Right renal pelvis (tissue), 4 donors: ENCODE measurements at regions not wholly inside any gene's neighbourhood (a gene's known extent, or its start where the extent isn't known, plus 50 kb on each side); places are given as distances from the start of the nearest gene placed in this dataset.

Experiments used
- DNase-seq, 4 donors: peaks; one replicate each; pipeline ENCODE4 v3.0.0-alpha.2; 2013; ENCODE audit warnings: low read depth in 4 of 4, low spot score in 3 of 4, missing footprints in 1 of 4

DNA sequence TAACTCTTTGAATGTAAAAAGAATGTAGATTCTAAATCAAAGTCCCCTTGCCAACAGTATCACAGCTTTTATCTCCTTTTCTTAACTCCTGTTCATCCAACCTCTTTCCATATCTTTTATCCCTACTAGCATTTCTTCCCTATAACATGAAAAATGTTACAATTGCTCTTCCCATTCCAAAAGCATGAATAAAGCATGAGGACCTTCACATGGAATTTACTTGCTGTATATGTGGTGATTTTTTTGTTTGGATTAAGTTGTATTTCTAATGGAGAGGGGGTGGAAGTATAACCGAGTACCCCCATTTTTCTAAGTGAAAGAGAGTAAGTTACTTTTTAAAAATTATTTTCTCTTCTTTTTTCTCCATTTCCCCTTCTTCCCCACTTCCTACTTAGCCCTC, 94.9 kb upstream of the RBBP8 start:
- no peak for DNase-seq

DNA sequence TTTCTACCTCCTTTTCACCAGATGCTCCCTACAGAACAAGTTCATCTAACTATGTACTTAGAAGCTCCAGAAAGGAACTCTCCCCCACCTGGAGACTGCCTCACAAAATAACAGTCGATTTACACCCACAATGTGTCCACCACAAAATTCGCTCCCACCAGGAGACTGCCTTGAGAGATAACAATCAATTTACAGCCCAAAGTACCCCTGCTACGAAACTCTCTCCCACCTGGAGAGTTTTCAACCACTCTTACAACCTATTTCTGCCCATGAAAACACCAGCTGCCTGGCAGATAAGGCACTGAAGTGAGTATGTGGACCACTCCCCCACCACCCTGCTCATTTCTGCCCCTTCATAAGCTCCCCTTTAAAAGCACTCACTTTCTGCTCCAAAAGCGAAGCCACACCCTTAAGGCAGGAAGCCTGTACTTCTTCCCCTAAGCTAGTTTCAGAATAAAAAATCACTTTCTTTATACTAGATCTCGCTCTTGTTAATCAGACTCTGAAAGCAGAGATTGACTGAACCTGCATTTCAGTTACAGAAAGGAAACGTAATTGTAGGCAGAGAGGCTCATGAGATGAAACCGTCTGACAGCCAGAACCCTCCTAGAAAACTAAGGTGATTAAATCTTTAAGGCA, 94.4 kb upstream of the RBBP8 start:
- DNase-seq = no peak

DNA sequence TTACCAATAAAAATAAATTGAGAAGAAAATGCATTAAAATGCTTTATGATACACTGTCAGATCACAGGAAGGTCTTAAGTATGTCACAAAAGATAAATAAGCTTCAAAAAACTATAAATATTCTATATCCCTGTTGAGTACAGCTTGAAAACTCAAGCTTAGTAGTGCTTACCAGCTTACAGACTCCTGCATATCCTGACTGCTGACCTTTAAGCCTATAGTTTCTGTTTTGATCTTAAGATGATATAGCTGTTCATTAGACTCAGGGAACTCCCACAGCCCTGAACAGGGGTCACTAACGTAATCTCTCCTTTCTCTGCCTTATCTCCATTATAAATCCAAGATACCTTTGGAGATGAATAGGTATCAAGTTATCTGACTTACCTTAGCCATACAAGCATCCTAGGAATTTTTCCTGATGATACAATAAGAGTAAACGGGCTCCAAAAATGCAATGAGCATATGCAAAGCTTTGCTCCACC, 93.7 kb upstream of the RBBP8 start:
- no peak for DNase-seq

DNA sequence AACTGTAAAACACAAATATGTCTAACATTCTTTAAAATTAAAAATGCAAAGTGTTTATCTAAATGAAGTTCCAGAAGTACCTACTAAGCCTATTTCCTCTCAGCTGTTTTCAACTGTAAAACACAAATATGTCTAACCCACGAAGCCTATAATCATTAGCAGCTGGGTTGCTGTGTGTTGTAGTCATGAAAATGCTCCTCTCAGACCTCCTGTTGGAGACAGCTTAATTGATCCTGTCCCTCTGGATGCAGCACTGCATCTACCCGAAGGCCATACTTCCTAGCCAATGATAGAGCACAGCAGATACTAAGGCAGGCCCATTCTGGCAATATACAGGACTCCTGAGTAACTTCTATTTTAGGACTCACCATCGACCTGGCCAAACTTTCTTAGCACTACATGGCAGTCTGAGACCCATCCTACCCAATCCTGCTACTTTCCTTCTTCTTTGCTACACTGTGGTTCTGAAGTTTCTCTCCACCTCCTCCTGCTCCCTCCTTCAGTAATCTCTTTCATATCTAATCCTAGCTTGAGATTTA, 92.5 kb upstream of the RBBP8 start:
- no peak for DNase-seq

DNA sequence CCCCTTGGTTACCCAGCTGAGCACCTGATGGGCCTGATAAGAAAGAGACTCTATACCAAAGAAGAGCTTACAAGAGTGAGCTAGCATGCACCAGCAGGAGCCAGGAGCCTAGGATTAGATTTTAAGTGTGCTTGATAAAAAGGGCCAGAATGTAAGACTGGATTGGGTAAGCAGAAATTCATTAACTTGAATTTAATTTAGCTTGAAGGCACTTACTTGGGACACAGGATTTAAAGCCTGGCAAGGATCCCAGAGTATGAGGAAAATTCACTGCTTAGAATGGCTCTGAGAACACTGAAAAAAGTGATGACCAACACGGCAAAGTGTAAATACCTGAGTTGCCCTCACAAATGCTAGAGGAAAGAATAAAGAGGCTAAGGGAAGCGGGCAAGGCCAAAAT, 91.3 kb upstream of the RBBP8 start:
- DNase-seq = peak in 1 of 4 donors; percentile 23

DNA sequence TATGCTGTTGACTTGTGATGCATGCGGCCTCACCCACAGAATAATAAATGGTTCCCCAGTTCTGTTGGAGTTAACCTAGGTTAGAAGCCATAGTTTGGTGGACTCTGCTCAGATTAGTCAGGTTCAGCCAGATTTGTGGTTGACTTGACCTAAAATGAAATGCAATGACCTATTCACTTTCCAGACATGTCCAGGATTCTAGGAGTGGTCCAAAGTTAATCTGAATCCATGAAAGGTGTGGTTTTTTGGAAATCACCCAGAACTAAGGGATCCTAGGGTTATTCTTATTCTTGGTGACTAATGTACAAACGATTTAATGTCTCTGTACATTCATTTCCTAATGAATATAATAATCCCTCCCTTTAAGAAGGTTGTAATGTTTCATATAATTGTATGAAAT, 88.9 kb upstream of the RBBP8 start:
- no peak for DNase-seq

DNA sequence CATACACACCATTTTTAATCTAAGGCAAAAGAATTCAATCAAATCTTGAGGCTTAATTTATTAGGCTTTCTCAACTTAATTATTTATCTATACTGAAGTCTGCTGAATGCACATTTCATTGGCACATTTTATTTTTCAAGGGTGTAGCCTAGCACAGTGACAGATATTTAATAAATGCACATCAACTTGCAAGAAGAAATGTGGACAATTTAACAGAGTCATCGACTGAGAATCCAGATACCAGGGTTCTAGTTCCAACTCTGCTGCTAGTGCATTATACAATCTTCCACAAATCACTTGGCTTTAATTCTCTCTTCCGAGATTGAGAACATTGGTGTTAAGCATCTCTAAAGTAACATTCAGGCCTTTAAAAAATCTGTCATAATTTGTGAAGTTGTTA, 88.5 kb upstream of the RBBP8 start:
- DNase-seq = no peak

DNA sequence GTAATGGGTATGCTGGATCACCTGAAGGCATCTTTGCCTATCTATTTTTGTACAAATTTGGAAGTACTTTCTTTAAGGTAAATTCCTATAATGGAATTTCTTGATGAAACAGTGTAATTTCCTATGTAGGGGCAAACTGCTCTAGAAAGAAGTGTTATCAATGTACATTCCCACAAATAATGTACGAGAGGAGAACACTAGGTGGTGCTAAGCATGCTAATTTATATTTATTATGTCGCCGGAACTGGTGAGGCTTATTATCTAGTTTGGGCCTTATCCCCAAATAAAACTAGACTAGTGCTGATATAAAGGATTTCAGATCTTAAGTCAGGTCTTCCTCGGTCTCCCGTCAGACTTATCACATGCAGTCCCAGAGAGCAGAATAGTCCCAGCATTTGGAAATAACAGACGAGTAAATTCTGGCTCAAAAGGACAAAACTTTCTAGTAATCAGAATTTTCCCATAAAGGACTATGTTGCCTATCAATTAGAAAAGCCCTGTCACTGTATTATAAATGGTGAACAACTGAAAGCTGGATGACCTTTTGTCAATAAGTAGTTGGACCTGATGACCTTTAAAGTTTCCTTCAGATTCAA, 86.9 kb upstream of the RBBP8 start:
- no peak for DNase-seq

DNA sequence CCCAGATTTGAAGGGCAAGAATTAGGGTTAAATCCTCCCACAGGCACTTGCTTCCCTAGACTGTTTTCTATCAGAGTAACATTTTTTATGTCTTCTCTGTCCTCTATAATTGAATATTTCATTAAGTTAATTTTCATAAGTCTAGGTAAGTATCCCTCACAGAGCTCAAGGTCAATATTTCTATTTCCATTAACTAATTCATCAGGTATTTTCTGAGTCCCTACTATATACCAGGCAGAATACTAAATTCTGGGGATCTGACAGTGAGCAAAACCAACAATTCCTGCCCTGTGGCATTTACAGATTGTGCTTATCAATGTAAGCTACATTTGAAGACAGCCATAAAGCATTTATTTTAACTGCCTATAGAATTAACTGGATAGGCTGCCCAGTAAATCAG, 86.4 kb upstream of the RBBP8 start:
- DNase-seq = no peak

DNA sequence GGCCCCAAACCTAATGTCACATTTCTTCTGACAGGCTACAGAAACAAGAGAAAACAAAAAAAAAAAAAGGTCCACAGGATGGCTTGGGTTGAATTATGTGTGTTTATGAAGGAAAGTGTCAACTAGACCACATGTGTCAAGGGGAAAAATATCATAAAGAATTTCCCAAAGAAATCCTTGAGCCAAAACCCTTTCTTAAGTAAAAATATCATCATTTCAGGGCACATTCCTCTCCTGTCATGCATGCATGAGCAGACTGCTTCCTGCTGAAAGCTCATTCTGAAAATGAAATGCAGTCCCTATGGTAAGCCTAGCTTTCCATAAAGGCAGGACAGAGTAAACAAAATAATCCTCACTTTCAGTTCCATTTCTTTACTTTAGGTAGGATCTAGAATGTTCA, 85.7 kb upstream of the RBBP8 start:
- no peak for DNase-seq

DNA sequence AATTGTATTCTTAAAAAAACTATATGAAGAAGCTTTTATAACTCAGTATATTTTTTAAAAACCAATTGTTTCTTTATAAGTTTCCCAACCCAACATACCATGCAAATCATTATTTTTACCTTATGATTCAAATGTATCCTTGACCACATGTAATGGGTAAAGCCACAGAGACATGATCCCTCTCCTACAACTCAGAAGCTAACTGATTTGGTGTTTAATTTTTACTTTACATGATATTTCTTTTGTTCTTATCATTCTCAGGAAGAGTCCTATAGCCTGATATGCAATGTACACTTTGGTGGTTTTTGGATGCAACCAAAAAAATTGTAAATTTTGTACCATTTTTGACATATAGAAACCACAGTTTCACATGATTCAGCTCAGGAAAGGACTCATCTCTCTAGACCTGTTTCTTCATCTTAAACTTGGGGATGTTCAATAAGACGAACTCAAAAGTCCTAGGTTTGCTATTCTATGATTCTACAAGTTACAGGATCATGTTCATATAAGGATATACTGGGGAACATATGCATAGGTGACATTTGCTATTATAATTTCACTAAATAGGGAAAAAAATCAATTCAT, 85.2 kb upstream of the RBBP8 start:
- DNase-seq = no peak

DNA sequence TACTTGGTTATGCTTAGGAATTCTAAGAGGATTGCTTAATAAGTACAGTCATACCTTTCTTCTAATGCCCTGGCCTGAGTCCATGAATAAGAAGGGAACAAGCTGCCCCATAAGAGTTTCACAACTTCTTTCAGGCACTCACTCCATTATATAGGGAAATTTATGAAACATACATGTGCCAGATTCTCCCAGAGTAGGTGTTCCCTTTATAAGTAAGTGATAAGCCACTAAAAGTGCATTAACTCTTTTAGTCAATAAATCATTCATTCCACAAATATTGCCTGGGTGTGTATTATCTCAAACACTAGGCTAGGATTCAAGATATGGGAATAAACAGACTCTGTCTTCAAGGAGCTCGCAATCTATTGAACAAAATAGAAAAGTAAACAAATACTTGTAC, 84.5 kb upstream of the RBBP8 start:
- DNase-seq = no peak

DNA sequence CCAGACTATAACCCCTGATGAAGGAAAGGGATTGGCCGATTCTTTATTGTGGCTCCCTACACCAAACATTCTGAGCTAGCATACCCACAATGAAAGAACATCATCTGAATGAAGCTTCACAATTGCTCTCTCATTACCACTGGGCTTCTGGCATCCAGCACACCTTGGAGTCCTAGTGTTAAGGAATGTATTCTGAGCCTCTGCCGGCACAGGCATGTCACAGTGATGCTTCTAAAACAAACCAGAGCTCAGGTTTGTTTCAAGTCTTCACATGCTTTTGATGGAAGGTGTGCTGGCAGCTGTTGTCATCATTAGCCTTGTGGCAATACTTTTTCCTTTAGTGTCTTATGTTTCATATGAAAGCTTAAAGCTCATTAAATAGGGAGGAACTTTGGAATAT, 76.3 kb upstream of the RBBP8 start:
- no peak for DNase-seq

DNA sequence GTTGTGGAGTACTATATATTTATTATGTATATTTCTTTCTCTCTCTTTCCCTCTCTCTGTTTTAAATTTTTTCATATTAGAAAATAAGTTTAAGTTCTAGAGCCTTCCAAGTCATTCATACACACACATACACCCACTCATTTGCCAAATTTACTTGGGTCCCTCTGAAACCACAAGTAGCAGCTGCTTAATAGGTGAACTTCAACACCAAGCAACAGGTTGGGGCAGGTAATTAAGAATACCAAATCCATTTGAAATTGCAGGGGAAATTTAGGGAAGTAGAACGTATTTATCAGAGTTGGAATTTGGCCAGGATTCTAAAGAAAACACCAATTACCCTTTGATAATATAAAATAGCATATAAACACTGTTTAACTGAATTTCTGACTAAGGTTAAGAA, 75.0 kb upstream of the RBBP8 start:
- DNase-seq = no peak

DNA sequence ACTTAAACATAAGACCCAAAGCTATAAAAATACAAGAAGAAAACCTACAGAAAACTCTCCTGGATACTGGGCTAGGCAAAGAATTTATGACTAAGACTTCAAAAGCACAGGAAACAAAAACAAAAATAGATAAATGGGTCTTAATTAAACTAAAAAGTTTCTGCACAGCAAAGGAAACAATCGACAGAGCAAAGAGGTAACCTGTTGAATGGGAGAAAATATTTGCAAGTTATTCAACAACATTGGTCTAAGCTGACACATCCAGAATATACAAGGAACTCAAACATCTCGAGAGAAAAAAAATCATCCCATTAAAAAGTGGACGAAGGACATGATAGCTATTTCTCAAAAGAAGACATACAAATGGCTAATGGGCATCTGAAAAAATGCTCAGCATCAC, 72.3 kb upstream of the RBBP8 start:
- DNase-seq = no peak

DNA sequence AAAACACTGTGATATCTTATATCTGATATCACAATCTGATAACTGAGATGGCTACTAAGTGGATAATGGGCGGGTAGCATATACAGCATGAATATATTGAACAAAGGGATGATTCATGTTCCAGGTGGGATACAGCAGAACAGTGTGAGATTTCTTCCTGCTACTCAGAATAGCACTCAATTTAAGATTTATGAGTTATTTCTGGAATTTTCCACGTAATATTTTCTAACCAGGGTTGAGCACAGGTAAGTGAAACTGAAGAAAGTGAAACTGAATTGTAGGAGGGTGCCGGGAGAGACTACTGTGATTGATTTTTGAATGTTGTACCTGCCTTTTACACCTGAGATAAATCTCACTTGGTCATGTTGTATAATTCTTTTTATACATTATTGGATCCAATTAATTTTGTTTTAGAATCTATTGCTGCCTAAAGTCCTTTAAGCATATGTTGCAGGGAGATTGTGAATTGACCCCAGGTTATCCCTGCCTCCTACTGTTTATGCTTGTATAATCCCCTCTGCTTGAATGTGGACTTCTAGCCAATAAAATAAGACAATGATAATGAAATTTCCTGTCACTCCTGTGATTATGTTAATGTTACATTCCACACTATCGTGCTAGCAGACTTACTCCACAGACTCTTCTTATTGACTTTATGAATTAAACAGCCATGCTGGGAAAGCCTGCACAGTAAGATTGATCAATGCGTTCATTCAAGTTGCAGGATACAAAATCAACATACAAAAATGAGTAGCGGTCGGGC, 67.6 kb upstream of the RBBP8 start:
- no peak for DNase-seq

DNA sequence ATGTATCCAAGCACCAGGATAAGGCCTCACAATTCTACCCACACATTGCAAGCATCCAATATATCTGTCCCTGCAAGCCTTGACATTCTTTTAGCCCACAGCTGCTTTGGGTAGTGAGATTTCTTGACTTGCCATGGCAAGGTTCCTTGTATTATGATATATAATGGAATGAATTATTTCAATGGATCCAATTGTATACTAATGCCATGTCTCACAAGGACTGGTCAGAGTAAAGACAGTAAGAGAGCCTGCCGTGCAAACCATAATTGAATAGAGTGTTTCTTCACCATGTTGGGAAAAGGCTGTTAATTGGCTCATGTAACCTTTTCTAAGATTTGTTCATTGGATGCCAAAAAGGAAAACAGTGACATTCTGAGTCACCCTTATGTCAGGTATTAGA, 64.3 kb upstream of the RBBP8 start:
- DNase-seq = no peak

DNA sequence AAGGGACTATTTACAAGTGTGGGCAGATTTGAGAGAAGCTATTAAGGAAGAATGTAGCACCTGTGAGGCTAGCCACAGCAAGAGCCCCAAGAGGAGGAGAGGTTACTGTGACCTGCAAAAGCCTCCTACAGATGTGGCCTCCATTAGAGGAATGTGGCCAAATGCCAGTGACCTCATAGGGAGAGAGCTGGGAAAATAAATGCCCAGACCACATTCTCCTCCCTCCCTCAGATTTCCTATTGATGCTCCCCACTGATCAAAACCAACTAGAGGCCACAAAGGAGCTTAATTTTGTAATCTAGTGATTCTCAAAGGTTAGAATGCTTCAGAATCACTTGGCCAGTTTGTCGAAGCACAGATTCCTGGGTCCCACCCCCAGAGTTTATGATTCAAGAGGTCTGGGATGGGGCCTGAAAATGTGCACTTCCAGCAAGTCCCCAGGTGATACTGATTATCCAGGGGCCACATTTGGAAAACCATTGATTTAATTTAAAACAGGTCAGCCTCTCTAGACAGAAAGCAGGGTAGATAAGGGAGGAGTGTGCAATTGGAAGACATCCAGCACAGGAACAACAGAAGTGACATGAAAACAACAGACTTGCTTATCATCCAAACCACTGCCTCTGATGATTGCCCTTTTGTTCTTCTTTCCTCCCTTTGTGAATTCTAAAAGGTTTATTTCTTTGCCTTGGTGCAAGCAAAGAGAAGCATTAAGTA, 61.2 kb upstream of the RBBP8 start:
- DNase-seq = no peak

DNA sequence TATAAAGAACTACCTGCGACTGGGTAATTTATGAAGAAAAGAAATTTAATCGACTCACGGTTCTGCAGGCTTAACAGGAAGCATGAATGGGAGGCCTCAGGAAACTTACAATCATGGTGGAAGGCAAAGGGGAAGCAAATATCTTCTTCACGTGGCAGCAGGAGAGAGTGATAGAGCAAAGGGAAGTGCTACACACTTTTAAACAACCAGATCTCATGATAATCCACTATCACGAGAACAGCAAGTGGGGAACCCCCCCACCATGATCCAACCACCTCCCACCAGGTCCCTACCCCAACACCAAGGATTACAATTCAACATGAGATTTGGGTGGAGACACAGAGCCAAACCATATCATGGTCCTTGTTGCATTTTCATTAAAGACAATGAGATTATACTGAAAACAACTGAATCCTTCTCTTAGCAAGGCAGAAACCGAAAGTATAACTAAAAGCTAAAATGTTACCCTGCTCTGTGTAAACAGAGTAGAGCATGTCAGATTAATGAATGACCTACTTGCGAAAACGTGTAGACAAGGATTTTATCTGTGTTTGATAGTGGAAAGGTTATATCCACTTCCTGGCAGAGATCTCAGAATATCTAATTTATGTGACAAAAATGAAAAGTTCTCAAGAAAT, 60.1 kb upstream of the RBBP8 start:
- DNase-seq = no peak

DNA sequence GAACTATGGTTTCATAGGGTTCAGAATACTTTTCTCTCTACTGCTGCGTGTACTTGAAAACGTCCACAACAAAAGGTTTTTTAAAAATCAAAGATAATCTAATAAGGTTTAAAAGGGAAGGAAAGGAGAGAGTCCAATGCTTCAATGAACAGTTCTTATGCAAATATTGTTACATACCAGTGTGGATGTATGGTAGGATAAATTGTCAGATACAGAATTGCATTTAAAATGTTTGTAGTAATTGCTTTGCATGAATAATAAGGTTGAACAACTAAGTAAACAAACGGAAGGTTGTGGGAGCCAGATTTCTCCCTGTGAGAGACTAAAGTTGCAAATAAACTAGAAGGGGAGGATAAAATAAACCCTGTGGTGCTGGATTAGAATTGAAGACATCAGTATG, 53.8 kb upstream of the RBBP8 start:
- DNase-seq = no peak
